ENCODE measurements at regions not wholly inside any gene's neighbourhood (a gene's known extent, or its start where the extent isn't known, plus 50 kb on each side); places are given as distances from the start of the nearest gene placed in this dataset.

DNA sequence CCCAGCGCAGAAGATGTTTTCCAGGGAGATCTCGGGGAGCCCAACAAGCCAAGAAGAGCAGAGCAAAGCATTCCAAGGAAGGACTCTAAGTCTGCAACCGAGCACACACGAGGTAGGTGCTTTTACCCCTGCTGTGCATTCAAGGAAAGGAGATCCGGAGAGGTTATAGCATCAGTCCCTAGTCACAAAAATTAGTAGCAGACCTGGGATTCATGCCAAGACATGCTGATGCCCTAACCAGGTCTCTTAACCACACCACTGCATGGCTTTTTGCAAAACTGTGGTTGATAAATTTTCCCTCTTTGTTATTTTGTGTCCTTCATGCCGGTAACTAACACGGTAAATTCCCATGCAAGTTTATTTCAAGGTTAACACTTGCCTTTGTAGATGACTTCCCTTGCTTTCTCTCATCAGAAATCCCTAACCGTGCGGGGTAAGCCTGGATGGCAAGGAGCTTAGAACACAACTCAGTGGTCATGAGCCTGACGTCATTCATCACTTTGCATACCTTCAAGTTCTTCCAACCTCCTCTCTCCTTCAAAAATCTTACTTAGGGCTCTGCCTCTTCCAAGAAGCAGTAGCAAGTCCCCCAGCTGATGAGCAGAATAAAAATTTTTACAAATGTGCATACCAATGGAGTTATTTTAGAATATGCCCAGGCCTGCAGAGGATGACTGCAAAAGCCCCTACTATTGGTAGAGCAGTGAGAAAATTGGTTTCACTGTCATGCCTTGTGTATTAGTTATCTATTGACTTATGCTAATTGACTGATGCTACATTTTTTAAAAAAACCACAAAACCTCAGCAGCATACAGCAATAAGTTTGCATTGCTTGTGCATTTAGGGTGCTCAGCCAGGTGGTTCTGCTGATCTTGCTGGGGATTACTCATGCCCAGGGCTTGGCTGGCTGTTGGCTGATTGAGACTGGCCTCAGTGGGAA lies 465.1 kb downstream of the MN1 start:
- ATAC-seq, result no peak
- TF ChIP-seq ESRRG (CRISPR knock-in tag; IDR thresholded peaks at IDR 0.05) (no peak), GLIS3 (CRISPR knock-in tag; IDR thresholded peaks at IDR 0.05) (no peak), ISL1 (CRISPR knock-in tag; IDR thresholded peaks at IDR 0.05) (no peak), ARNTL (CRISPR knock-in tag; IDR thresholded peaks at IDR 0.05; ENCODE audit: borderline replicate concordance, low read depth) (no peak), ZNF8 (CRISPR knock-in tag; IDR thresholded peaks at IDR 0.05) (no peak), PATZ1 (CRISPR knock-in tag; IDR thresholded peaks at IDR 0.05; ENCODE audit: borderline replicate concordance) (no peak), ZFP30 (CRISPR knock-in tag; IDR thresholded peaks at IDR 0.05) (no peak), TSHZ2 (CRISPR knock-in tag; IDR thresholded peaks at IDR 0.05) (no peak), TOX (CRISPR knock-in tag; IDR thresholded peaks at IDR 0.05; ENCODE audit: borderline replicate concordance) (no peak), ZNF70 (CRISPR knock-in tag; IDR thresholded peaks at IDR 0.05) (no peak), ZC3H10 (CRISPR knock-in tag; IDR thresholded peaks at IDR 0.05) (no peak), ZFP3 (CRISPR knock-in tag; IDR thresholded peaks at IDR 0.05) (no peak), CSDC2 (CRISPR knock-in tag; IDR thresholded peaks at IDR 0.05) (no peak), SNAI2 (CRISPR knock-in tag; IDR thresholded peaks at IDR 0.05) (no peak)
- TF ChIP-seq, protein P1, sequence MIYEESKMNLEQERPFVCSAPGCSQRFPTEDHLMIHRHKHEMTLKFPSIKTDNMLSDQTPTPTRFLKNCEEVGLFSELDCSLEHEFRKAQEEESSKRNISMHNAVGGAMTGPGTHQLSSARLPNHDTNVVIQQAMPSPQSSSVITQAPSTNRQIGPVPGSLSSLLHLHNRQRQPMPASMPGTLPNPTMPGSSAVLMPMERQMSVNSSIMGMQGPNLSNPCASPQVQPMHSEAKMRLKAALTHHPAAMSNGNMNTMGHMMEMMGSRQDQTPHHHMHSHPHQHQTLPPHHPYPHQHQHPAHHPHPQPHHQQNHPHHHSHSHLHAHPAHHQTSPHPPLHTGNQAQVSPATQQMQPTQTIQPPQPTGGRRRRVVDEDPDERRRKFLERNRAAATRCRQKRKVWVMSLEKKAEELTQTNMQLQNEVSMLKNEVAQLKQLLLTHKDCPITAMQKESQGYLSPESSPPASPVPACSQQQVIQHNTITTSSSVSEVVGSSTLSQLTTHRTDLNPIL (CRISPR knock-in tag; IDR thresholded peaks at IDR 0.05; ENCODE audit: low read depth), result no peak

DNA sequence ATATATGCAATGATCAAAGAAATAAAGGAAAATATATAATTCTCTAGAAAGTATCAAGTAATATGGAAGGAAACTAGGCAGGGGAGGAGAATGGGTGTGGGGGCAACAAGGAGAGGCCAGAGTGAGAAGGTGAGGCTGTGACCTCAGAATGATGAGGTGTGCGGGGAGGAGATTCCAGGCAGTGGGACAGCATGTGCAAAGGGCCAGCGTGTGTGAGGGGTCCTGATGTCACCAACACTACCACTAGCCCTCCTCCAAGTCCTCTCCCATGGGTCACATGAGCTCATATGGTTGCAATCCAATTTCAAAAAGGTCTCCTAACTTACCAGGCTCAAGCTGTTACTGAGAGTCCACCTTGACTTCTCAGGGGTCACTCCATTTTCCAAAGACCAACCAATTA lies 463.9 kb downstream of the MN1 start:
- ATAC-seq, result no peak
- no peak for TF ChIP-seq SNAI2 (CRISPR knock-in tag; IDR thresholded peaks at IDR 0.05)
- no peak for TF ChIP-seq CSDC2 (CRISPR knock-in tag; IDR thresholded peaks at IDR 0.05)
- no peak for TF ChIP-seq GLIS3 (CRISPR knock-in tag; IDR thresholded peaks at IDR 0.05)
- TF ChIP-seq ZNF70 (CRISPR knock-in tag; IDR thresholded peaks at IDR 0.05), result no peak
- no peak for TF ChIP-seq ZNF565 (CRISPR knock-in tag; conservative IDR thresholded peaks at IDR 0.05; ENCODE audit: low read depth)
- TF ChIP-seq ZFP30 (CRISPR knock-in tag; IDR thresholded peaks at IDR 0.05), result no peak

DNA sequence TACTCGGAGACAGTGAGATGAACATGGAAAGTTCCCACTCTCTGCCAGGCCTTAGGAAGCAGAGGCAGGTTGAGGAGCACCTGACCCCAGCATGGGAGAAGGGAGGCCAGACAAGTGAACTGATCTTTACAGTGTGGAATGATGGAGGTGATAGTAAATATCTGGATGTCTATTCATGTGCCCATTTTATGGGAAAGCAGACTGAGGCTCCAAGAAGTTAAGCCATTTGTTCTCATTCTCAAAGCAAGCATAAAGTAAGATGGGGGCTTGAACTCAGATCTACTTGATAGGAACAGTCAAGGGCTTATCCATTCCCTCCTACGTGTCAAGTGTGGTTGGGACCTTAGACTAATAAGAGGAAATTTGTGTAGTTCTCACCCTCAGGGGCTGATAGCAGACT lies 461.5 kb downstream of the MN1 start:
- TF ChIP-seq ZNF565 (CRISPR knock-in tag; conservative IDR thresholded peaks at IDR 0.05; ENCODE audit: low read depth), result no peak
- TF ChIP-seq TCF4 (CRISPR knock-in tag; IDR thresholded peaks at IDR 0.05; ENCODE audit: borderline replicate concordance), result no peak
- TF ChIP-seq ZFP3 (CRISPR knock-in tag; IDR thresholded peaks at IDR 0.05), result no peak
- TF ChIP-seq POU6F1 (CRISPR knock-in tag; IDR thresholded peaks at IDR 0.05; ENCODE audit: borderline replicate concordance, low read depth), result no peak
- TF ChIP-seq ZNF8 (CRISPR knock-in tag; IDR thresholded peaks at IDR 0.05), result no peak
- no peak for TF ChIP-seq TSHZ2 (CRISPR knock-in tag; IDR thresholded peaks at IDR 0.05)
- no peak for TF ChIP-seq ARNTL (CRISPR knock-in tag; IDR thresholded peaks at IDR 0.05; ENCODE audit: borderline replicate concordance, low read depth)
- TF ChIP-seq ESRRG (CRISPR knock-in tag; IDR thresholded peaks at IDR 0.05), result no peak
- TF ChIP-seq RARB (CRISPR knock-in tag; IDR thresholded peaks at IDR 0.05), result no peak
- no peak for TF ChIP-seq PATZ1 (CRISPR knock-in tag; IDR thresholded peaks at IDR 0.05; ENCODE audit: borderline replicate concordance)
- no peak for TF ChIP-seq SNAI2 (CRISPR knock-in tag; IDR thresholded peaks at IDR 0.05)
- ATAC-seq, result no peak
